Activated naive CD4-positive, alpha-beta T cell treated with anti-CD3 and anti-CD28 coated beads for 36 hours (primary cell): ENCODE measurements at regions not wholly inside any gene's neighbourhood (a gene's known extent, or its start where the extent isn't known, plus 50 kb on each side); places are given as distances from the start of the nearest gene placed in this dataset.

Experiments used
- CTCF ChIA-PET: fragments of 350-600 bp; sonication (Branson Sonifier 250); formaldehyde crosslinking; loops from one replicate; lab custom pipeline; 2021; ENCODE audit warnings: antibody characterized with exemption; lab: Charles Lee
- DNase-seq: peaks from one replicate; pipeline ENCODE4 v3.0.0-alpha.2; 2020
- H3K27ac Mint-ChIP-seq: one replicate; pipeline ENCODE4 v1.8.0; 2021; ENCODE audit warnings: mild to moderate bottlenecking, mixed read lengths
- H3K27me3 Mint-ChIP-seq: one replicate; pipeline ENCODE4 v1.8.0; 2021; ENCODE audit warnings: low read depth, mixed read lengths
- H3K36me3 Mint-ChIP-seq: one replicate; pipeline ENCODE4 v1.8.0; 2021; ENCODE audit warnings: low read depth, mixed read lengths
- H3K4me1 Mint-ChIP-seq: one replicate; pipeline ENCODE4 v1.8.0; 2021; ENCODE audit warnings: low read depth, mixed read lengths
- H3K4me3 Mint-ChIP-seq: one replicate; pipeline ENCODE4 v1.8.0; 2021; ENCODE audit warnings: mild to moderate bottlenecking, moderate library complexity, mixed read lengths
- H3K9me3 Mint-ChIP-seq: one replicate; pipeline ENCODE4 v1.8.0; 2021; ENCODE audit warnings: mixed read lengths
- intact Hi-C: fragments of 100-400 bp; cut with micrococcal nuclease; formaldehyde crosslinking; loops from one replicate; pipeline ENCODE4 v1.15.1; 2023

DNA sequence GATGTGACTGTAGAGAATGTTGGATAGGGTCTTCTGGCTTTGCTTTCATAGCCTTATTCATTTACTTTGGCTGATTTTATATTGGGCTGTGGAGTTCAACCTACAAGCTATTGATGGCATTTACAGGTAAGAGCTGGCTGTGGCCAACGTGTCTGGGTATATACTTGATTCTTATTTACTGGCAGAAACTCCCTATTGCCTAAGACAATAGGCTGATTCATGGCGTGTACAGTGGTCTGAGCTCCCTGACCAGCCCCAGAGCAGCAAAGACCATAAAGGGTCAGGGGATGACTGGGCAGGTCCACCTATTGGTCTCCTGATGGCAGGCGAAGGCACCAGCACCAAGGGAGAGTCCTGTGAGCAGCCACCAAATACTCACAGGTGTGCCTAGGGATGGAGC lies 190.2 kb upstream of the DMRTA1 start:
- Mint-ChIP-seq H3K27me3 (peaks cover 12% of the 10 kb centered on the region), H3K9me3 (peaks cover 18% of the 10 kb centered on the region), H3K4me3 (no peak overlapping the region), H3K36me3 (no peaks in the 10 kb centered on the region), H3K4me1 (no peaks in the 10 kb centered on the region), H3K27ac (no peak overlapping the region)
- CTCF ChIA-PET, result interaction anchor here (1.5 kb wide), 1 partner anchor 10 kb away, joined by 3 read pairs; no protein-coding TSS in a partner anchor
- DNase-seq, result no peak
- intact Hi-C loops, result no loop called here

DNA sequence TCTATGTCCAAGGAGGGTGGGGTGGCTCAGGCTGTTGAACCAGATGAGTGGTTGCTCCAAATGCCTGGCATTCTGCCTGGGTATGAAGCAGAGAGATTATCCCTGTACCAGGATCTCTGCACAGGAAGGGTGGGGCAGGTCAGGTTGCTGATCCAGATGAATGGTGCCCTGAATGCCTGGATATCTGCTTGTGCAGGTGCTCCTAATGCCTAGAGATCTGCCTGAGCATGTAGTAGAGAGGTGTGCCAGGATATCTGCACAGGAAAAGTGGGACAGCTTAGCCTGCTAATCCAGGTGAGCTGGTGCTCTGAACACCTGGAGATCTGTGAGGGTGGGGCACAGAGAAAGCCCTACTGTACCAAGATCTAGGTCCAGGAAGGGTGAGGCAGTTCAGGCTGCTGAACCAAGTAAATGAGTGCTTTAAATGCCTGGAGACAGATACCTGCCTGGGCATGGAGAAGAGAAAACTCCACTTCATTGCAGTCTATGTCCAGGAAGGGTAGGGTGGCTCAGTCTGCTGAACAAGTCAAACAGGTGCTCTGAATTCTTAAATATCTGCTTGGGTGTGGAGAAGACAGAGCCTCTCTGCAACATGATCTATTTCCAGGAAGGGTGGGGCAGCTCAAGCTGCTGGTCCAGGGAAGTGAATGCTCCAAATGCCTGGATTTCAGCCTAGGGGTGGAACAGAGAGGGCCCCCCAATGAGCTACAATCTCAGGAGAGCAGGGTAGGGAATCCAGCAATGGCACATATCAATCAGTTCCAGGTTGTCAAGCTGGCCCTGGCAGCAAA lies 189.4 kb upstream of the DMRTA1 start:
- no peaks in the 10 kb centered on the region for H3K36me3 Mint-ChIP-seq
- H3K27me3 Mint-ChIP-seq, result peaks cover 9% of the 10 kb centered on the region
- intact Hi-C loops, result no loop called here
- CTCF ChIA-PET, result interaction anchor here (1.5 kb wide), 1 partner anchor 11 kb away, joined by 3 read pairs; no protein-coding TSS in a partner anchor
- no peak overlapping the region for H3K27ac Mint-ChIP-seq
- no peak for DNase-seq
- H3K9me3 Mint-ChIP-seq, result peaks cover 12% of the 10 kb centered on the region
- no peaks in the 10 kb centered on the region for H3K4me1 Mint-ChIP-seq
- H3K4me3 Mint-ChIP-seq, result no peak overlapping the region

DNA sequence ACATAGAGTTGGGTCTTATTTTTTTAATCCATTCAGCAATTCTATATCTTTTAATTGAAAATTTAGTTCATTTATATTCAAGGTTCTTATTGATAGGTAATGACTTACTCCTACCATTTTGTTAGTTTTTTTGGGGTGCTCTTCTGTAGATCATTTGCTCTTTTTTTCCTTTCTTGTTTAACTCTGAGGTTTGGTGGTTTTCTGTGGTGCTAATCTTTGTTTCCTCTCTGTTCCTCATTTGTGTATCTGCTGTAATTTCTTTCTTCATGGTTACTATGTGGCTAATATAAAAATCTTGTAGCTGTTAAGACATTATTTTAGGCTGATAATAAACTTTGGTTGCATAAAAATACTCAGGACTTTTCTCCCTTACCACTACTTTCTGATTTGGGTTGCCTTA lies 181.6 kb upstream of the DMRTA1 start:
- H3K27ac Mint-ChIP-seq, result no peak overlapping the region
- H3K9me3 Mint-ChIP-seq, result peaks cover 15% of the 10 kb centered on the region
- H3K27me3 Mint-ChIP-seq, result peaks cover 2% of the 10 kb centered on the region
- no peaks in the 10 kb centered on the region for H3K4me1 Mint-ChIP-seq
- CTCF ChIA-PET, result interaction anchor here (0.7 to 1.8 kb wide), 2 partner anchors 21 to 187 kb away, joined by 3 read pairs; no protein-coding TSS in a partner anchor
- no peak overlapping the region for H3K4me3 Mint-ChIP-seq
- intact Hi-C loops, result no loop called here
- no peaks in the 10 kb centered on the region for H3K36me3 Mint-ChIP-seq
- no peak for DNase-seq

GRCh38 chr9:22265534-22265933 lies 181.1 kb upstream of the DMRTA1 start:
- Mint-ChIP-seq H3K27ac (no peak overlapping the region), H3K4me3 (no peak overlapping the region), H3K27me3 (peaks cover 2% of the 10 kb centered on the region), H3K9me3 (peaks cover 15% of the 10 kb centered on the region), H3K4me1 (no peaks in the 10 kb centered on the region), H3K36me3 (no peaks in the 10 kb centered on the region)
- CTCF ChIA-PET, result interaction anchor here (0.7 to 1.8 kb wide), 2 partner anchors 21 to 188 kb away, joined by 3 read pairs; no protein-coding TSS in a partner anchor
- DNase-seq, result no peak
- intact Hi-C loops, result no loop called here

DNA sequence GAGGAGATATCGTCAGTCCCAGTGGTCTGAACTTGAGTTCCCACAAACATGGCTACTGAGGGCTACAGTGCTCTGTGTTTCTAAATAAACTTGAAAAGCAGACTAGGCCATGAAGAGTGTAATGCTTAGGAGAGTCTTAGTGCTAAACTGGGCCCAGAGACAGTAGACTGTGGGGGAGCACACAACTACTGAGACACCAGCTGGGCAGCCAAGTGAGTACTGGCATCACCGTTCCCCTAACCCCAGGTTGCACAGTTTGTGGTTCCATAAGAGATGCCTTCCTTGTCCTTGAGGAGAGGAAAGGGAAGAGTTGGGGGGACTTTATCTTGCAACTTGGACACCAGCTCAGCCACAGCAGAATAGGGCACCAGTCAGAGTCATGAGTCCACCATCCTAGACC lies 172.1 kb upstream of the DMRTA1 start:
- H3K27ac Mint-ChIP-seq, result no peak overlapping the region
- H3K27me3 Mint-ChIP-seq, result peaks cover 2% of the 10 kb centered on the region
- no peak overlapping the region for H3K4me3 Mint-ChIP-seq
- intact Hi-C loops, result no loop called here
- no peak for DNase-seq
- CTCF ChIA-PET, result interaction anchor here (0.6 kb wide), 1 partner anchor 465 kb away, joined by 4 read pairs; no protein-coding TSS in a partner anchor
- no peaks in the 10 kb centered on the region for H3K9me3 Mint-ChIP-seq
- no peaks in the 10 kb centered on the region for H3K4me1 Mint-ChIP-seq
- no peaks in the 10 kb centered on the region for H3K36me3 Mint-ChIP-seq

DNA sequence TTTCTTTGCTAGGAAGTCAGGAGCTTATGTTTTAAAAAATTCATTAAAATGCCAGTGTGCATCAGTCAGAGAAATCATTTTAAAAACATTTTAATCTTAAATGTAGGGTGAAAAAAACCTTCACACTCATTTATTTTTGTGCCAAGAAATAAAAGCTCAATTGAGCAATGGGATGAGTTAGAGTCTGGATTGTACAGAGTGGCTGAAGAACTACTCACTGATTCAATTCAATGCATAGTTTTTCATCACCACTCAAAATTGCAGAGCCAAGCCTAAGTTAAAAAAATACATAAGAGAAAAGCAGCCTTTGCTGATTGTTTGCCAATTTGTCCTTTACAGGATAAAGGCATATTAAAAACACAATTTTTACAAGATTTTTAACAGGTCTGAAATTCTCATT lies 168.2 kb upstream of the DMRTA1 start:
- Mint-ChIP-seq H3K27ac (no peak overlapping the region), H3K4me3 (no peak overlapping the region), H3K27me3 (no peaks in the 10 kb centered on the region), H3K36me3 (no peaks in the 10 kb centered on the region), H3K4me1 (peaks cover 2% of the 10 kb centered on the region), H3K9me3 (no peaks in the 10 kb centered on the region)
- intact Hi-C loops, result no loop called here
- CTCF ChIA-PET, result no interaction called here
- DNase-seq, result no peak

GRCh38 chr9:22279636-22280035 lies 167.0 kb upstream of the DMRTA1 start:
- CTCF ChIA-PET, result no interaction called here
- H3K4me1 Mint-ChIP-seq, result peaks cover 2% of the 10 kb centered on the region
- H3K27me3 Mint-ChIP-seq, result no peaks in the 10 kb centered on the region
- no peak for DNase-seq
- H3K27ac Mint-ChIP-seq, result no peak overlapping the region
- H3K36me3 Mint-ChIP-seq, result no peaks in the 10 kb centered on the region
- intact Hi-C loops, result no loop called here
- H3K9me3 Mint-ChIP-seq, result no peaks in the 10 kb centered on the region
- H3K4me3 Mint-ChIP-seq, result no peak overlapping the region

- CTCF ChIA-PET, result interaction anchor here (1.0 kb wide), 1 partner anchor 39 kb away, joined by 3 read pairs; no protein-coding TSS in a partner anchor
- H3K9me3 Mint-ChIP-seq, result no peaks in the 10 kb centered on the region
- no peaks in the 10 kb centered on the region for H3K27me3 Mint-ChIP-seq
- H3K27ac Mint-ChIP-seq, result no peak overlapping the region
- DNase-seq, result no peak
- H3K4me1 Mint-ChIP-seq, result peaks cover 2% of the 10 kb centered on the region
- intact Hi-C loops, result no loop called here
- no peak overlapping the region for H3K4me3 Mint-ChIP-seq
- H3K36me3 Mint-ChIP-seq, result no peaks in the 10 kb centered on the region
These were observed 161.6 kb upstream of the DMRTA1 start for GRCh38 chr9:22285066-22285465.

GRCh38 chr9:22286661-22287060 lies 160.0 kb upstream of the DMRTA1 start:
- Mint-ChIP-seq H3K4me3 (no peak overlapping the region), H3K27me3 (no peaks in the 10 kb centered on the region), H3K27ac (no peak overlapping the region), H3K36me3 (no peaks in the 10 kb centered on the region), H3K4me1 (no peaks in the 10 kb centered on the region), H3K9me3 (no peaks in the 10 kb centered on the region)
- no peak for DNase-seq
- intact Hi-C loops, result no loop called here
- CTCF ChIA-PET, result interaction anchor here (1.1 kb wide), 1 partner anchor 166 kb away, joined by 4 read pairs; no protein-coding TSS in a partner anchor

DNA sequence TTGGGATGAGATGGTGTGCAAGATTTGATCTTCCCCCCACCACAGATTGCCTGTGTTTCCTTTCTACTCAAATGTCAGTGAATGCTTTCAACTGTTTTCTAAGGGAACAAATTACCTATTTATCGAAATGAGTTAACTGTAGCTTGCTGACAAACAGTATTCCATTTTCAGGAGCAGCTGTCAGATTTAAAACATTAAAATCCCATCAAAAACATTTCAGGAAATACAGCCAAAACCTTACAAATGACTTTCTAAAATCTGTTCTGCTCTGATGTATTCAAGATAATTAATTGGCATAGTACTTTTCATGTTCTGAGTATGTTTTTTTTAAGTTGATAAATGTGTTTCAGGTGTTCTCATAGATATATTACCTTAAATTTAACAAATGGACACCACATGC lies 158.0 kb upstream of the DMRTA1 start:
- Mint-ChIP-seq H3K27me3 (no peaks in the 10 kb centered on the region), H3K27ac (no peak overlapping the region), H3K4me3 (no peak overlapping the region), H3K36me3 (no peaks in the 10 kb centered on the region), H3K4me1 (no peaks in the 10 kb centered on the region), H3K9me3 (no peaks in the 10 kb centered on the region)
- DNase-seq, result no peak
- CTCF ChIA-PET, result no interaction called here
- intact Hi-C loops, result no loop called here

GRCh38 chr9:22307013-22307711 lies 139.5 kb upstream of the DMRTA1 start:
- Mint-ChIP-seq H3K27me3 (peaks cover 7% of the 10 kb centered on the region), H3K27ac (no peak overlapping the region), H3K9me3 (no peaks in the 10 kb centered on the region), H3K4me1 (no peaks in the 10 kb centered on the region), H3K36me3 (no peaks in the 10 kb centered on the region), H3K4me3 (no peak overlapping the region)
- intact Hi-C loops, result loop anchor here (1.0 kb wide), 1 partner anchor 145 kb away; no protein-coding TSS in a partner anchor
- CTCF ChIA-PET, result interaction anchor here (1.3 to 1.7 kb wide), 2 partner anchors 142 to 145 kb away, joined by 4 to 7 read pairs; no protein-coding TSS in a partner anchor
- peak; percentile 24 for DNase-seq

- Mint-ChIP-seq H3K27me3 (peaks cover 7% of the 10 kb centered on the region), H3K27ac (no peak overlapping the region), H3K4me3 (no peak overlapping the region), H3K9me3 (no peaks in the 10 kb centered on the region), H3K4me1 (no peaks in the 10 kb centered on the region), H3K36me3 (no peaks in the 10 kb centered on the region)
- no peak for DNase-seq
- CTCF ChIA-PET, result no interaction called here
- intact Hi-C loops, result no loop called here
These were observed 138.4 kb upstream of the DMRTA1 start for GRCh38 chr9:22308177-22308576.
